GM12878 (cell line): ENCODE measurements at regions not wholly inside any gene's neighbourhood (a gene's known extent, or its start where the extent isn't known, plus 50 kb on each side); places are given as distances from the start of the nearest gene placed in this dataset.

ENCODE experiments used
- BHLHE40 ChIP-seq, 2 experiments: fragments of 450-650 bp in 1 of 2; IDR thresholded peaks; 2 replicates each; pipeline ENCODE4 v1.6.1; 2011 to 2017; ENCODE audit warnings: low read depth in 2 of 2, borderline replicate concordance in 1 of 2, improper control_type of control experiment in 1 of 2, low read length in 1 of 2, mild to moderate bottlenecking in 1 of 2
- ESRRA ChIP-seq: IDR thresholded peaks from 2 replicates; pipeline ENCODE4 v1.6.1; 2012; ENCODE audit warnings: mild to moderate bottlenecking, low read length, improper control_type of control experiment
- HDAC6 ChIP-seq: fragments of 200-600 bp; sonication (generic); IDR thresholded peaks from one replicate; pipeline ENCODE4 v1.8.0; 2017; ENCODE audit warnings: antibody characterized with exemption; ENCODE audit not compliant: unreplicated experiment
- MXI1 ChIP-seq: fragments of 150-350 bp; IDR thresholded peaks from 2 replicates; pipeline ENCODE4 v1.6.1; 2011; ENCODE audit warnings: low read depth, mild to moderate bottlenecking, inconsistent platforms, low read length, improper control_type of control experiment
- SP1 ChIP-seq: IDR thresholded peaks from one replicate; pipeline ENCODE4 v1.6.1; 2011; ENCODE audit warnings: low read depth, low read length
- TCF12 ChIP-seq: IDR thresholded peaks from 2 replicates; pipeline ENCODE4 v1.6.1; 2011; ENCODE audit warnings: low read depth, mild to moderate bottlenecking, low read length
- TF ChIP-seq, protein P1 (sequence below), 3 experiments: IDR thresholded peaks in 2 of 3; conservative IDR thresholded peaks in 1 of 3; 2 replicates each; pipeline ENCODE4 v1.5.1; 2011; ENCODE audit warnings: low read depth in 3 of 3, low read length in 3 of 3, mild to moderate bottlenecking in 3 of 3, control low read depth in 2 of 3, moderate library complexity in 2 of 3, inconsistent platforms in 1 of 3, mixed read lengths in 1 of 3; ENCODE audit not compliant: control insufficient read depth in 2 of 3, insufficient read depth in 1 of 3; ENCODE audit errors: extremely low read depth in 1 of 3
- TF ChIP-seq, protein P2 (sequence below): IDR thresholded peaks from 2 replicates; pipeline ENCODE4 v1.6.1; 2011; ENCODE audit warnings: low read depth, low read length, improper control_type of control experiment, borderline replicate concordance

DNA sequence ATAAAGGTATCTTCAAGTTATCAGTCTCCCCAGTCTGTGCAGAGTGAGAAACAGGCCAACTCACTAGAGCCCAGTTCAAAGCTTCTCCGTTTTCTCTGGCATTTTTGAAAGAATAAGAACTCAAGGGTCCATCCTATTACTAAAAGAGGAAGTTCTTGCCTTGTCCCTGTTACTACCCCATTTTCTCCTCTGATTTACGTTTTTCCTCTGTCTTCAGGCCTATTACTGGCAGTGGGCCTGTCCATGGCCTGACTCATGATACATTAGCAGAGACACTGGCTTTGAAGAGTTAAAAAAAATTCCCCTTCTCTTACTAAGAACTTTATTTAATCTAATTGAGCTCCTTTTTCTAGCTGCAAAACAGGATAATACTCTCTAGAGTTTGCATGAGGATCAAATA, 624.0 kb upstream of the KLF4 start:
- TF ChIP-seq, protein P1, sequence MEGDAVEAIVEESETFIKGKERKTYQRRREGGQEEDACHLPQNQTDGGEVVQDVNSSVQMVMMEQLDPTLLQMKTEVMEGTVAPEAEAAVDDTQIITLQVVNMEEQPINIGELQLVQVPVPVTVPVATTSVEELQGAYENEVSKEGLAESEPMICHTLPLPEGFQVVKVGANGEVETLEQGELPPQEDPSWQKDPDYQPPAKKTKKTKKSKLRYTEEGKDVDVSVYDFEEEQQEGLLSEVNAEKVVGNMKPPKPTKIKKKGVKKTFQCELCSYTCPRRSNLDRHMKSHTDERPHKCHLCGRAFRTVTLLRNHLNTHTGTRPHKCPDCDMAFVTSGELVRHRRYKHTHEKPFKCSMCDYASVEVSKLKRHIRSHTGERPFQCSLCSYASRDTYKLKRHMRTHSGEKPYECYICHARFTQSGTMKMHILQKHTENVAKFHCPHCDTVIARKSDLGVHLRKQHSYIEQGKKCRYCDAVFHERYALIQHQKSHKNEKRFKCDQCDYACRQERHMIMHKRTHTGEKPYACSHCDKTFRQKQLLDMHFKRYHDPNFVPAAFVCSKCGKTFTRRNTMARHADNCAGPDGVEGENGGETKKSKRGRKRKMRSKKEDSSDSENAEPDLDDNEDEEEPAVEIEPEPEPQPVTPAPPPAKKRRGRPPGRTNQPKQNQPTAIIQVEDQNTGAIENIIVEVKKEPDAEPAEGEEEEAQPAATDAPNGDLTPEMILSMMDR (IDR thresholded peaks at IDR 0.05 in 2 of 3, conservative IDR thresholded peaks at IDR 0.05 in 1 of 3; ENCODE audit: control insufficient read depth in 2 of 3, extremely low read depth in 1 of 3, insufficient read depth in 1 of 3, low read depth in 3 of 3, low read length in 3 of 3), result no peak
- no peak for TF ChIP-seq HDAC6
- TF ChIP-seq, protein P2, sequence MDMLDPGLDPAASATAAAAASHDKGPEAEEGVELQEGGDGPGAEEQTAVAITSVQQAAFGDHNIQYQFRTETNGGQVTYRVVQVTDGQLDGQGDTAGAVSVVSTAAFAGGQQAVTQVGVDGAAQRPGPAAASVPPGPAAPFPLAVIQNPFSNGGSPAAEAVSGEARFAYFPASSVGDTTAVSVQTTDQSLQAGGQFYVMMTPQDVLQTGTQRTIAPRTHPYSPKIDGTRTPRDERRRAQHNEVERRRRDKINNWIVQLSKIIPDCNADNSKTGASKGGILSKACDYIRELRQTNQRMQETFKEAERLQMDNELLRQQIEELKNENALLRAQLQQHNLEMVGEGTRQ, result no peak
- TF ChIP-seq MXI1, result no peak
- TF ChIP-seq SP1, result no peak
- TF ChIP-seq BHLHE40 (IDR thresholded peaks at IDR 0.05; ENCODE audit: borderline replicate concordance in 1 of 2, low read depth in 2 of 2, low read length in 1 of 2), result no peak
- TF ChIP-seq TCF12, result no peak
- TF ChIP-seq ESRRA, result no peak
